Neural progenitor cell (in vitro differentiated cells): ENCODE measurements at regions not wholly inside any gene's neighbourhood (a gene's known extent, or its start where the extent isn't known, plus 50 kb on each side); places are given as distances from the start of the nearest gene placed in this dataset.

ENCODE experiments used
- DNase-seq: peaks from one replicate; pipeline ENCODE4 v3.0.0-alpha.2; 2016; ENCODE audit warnings: low spot score
- H2AFZ ChIP-seq: fragments of 200-600 bp; sonication (generic); replicated peaks from 2 replicates; pipeline ENCODE4 v1.6.1; 2016; ENCODE audit warnings: antibody characterized with exemption
- H3F3A ChIP-seq: fragments of 200-600 bp; sonication (generic); 2 replicates; pipeline ENCODE4 v1.6.1; 2016; ENCODE audit warnings: antibody characterized with exemption, low read depth
- H3K27ac ChIP-seq: fragments of 200-600 bp; sonication (generic); 2 replicates; pipeline ENCODE4 v1.5.1; 2016; ENCODE audit warnings: mild to moderate bottlenecking
- H3K27me3 ChIP-seq: fragments of 200-600 bp; sonication (generic); 2 replicates; pipeline ENCODE4 v1.6.1; 2016; ENCODE audit warnings: mild to moderate bottlenecking, moderate library complexity
- H3K36me3 ChIP-seq: fragments of 200-600 bp; sonication (generic); 2 replicates; pipeline ENCODE4 v1.5.1; 2016
- H3K4me1 ChIP-seq: fragments of 200-600 bp; sonication (generic); 2 replicates; pipeline ENCODE4 v1.6.1; 2016; ENCODE audit warnings: mixed run types
- H3K4me2 ChIP-seq: fragments of 200-600 bp; sonication (generic); 2 replicates; pipeline ENCODE4 v1.6.1; 2016
- H3K4me3 ChIP-seq: fragments of 200-600 bp; sonication (generic); 2 replicates; pipeline ENCODE4 v1.5.1; 2016
- H3K79me2 ChIP-seq: fragments of 200-600 bp; sonication (generic); 2 replicates; pipeline ENCODE4 v1.6.1; 2016; ENCODE audit warnings: low read depth
- H3K9ac ChIP-seq: fragments of 200-600 bp; sonication (generic); 2 replicates; pipeline ENCODE4 v1.6.1; 2016
- H3K9me3 ChIP-seq: fragments of 200-600 bp; sonication (generic); 2 replicates; pipeline ENCODE4 v1.5.1; 2016; ENCODE audit warnings: low read depth
- H4K20me1 ChIP-seq: fragments of 200-600 bp; sonication (generic); 2 replicates; pipeline ENCODE4 v1.6.1; 2016; ENCODE audit warnings: low read depth
- H3K27ac Mint-ChIP-seq: 3 replicates; pipeline ENCODE4 v1.8.0; 2021; ENCODE audit warnings: mixed read lengths
- H3K27me3 Mint-ChIP-seq: 2 replicates; pipeline ENCODE4 v1.8.0; 2022; ENCODE audit warnings: low read depth, mild to moderate bottlenecking, inconsistent platforms, moderate library complexity, mixed read lengths; ENCODE audit not compliant: insufficient read depth
- H3K36me3 Mint-ChIP-seq: 3 replicates; pipeline ENCODE4 v1.8.0; 2021; ENCODE audit warnings: mixed read lengths
- H3K4me1 Mint-ChIP-seq: 3 replicates; pipeline ENCODE4 v1.8.0; 2021; ENCODE audit warnings: mixed read lengths
- H3K4me3 Mint-ChIP-seq: 3 replicates; pipeline ENCODE4 v1.8.0; 2021; ENCODE audit warnings: mild to moderate bottlenecking, moderate library complexity, mixed read lengths
- H3K9me3 Mint-ChIP-seq: 3 replicates; pipeline ENCODE4 v1.8.0; 2020; ENCODE audit warnings: mixed read lengths
- EZH2 ChIP-seq: fragments of 200-600 bp; sonication (generic); IDR thresholded peaks from 2 replicates; pipeline ENCODE4 v1.6.1; 2017; ENCODE audit warnings: antibody characterized with exemption, mild to moderate bottlenecking, moderate library complexity
- EZH2phosphoT487 ChIP-seq: fragments of 200-600 bp; sonication (generic); IDR thresholded peaks from 2 replicates; pipeline ENCODE4 v1.6.1; 2017; ENCODE audit warnings: antibody characterized with exemption
- TF ChIP-seq, protein P1 (sequence below): fragments of 200-600 bp; sonication (generic); IDR thresholded peaks from 2 replicates; pipeline ENCODE4 v1.5.1; 2017; ENCODE audit warnings: antibody characterized with exemption, mild to moderate bottlenecking

DNA sequence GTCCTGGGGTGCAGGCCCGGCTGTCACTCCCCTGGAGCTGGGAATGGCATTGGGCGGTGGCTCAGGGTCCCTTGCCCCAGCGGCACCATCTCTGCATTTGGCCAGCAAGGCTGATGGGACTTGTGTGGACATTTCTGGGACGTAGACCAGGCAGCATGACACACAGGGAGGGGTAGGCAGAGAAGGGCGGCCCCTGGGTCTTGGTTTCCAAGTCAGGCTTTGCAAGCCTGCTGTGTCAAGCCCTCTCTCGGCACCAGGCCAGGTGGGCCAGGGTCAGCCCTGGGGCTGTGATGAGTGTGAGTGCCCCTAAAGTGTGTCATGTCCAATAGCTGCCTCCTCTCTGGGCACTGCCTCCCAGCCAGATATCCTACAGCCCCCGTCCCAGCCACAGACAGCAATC is 335.2 kb downstream of the SEC14L1 start:
- H2AFZ ChIP-seq = no peak overlapping the region
- TF ChIP-seq EZH2phosphoT487 (no peak), EZH2 (no peak)
- TF ChIP-seq, protein P1, sequence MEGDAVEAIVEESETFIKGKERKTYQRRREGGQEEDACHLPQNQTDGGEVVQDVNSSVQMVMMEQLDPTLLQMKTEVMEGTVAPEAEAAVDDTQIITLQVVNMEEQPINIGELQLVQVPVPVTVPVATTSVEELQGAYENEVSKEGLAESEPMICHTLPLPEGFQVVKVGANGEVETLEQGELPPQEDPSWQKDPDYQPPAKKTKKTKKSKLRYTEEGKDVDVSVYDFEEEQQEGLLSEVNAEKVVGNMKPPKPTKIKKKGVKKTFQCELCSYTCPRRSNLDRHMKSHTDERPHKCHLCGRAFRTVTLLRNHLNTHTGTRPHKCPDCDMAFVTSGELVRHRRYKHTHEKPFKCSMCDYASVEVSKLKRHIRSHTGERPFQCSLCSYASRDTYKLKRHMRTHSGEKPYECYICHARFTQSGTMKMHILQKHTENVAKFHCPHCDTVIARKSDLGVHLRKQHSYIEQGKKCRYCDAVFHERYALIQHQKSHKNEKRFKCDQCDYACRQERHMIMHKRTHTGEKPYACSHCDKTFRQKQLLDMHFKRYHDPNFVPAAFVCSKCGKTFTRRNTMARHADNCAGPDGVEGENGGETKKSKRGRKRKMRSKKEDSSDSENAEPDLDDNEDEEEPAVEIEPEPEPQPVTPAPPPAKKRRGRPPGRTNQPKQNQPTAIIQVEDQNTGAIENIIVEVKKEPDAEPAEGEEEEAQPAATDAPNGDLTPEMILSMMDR = no peak
- H3K9ac ChIP-seq = no peak overlapping the region
- Mint-ChIP-seq H3K27me3 (peaks cover 14% of the 10 kb centered on the region), H3K9me3 (no peaks in the 10 kb centered on the region), H3K36me3 (peaks cover 4% of the 10 kb centered on the region), H3K4me3 (no peak overlapping the region), H3K4me1 (peaks cover 80% of the 10 kb centered on the region), H3K27ac (no peak overlapping the region)
- peaks cover 87% of the 10 kb centered on the region for H3K4me1 ChIP-seq
- H3K4me2 ChIP-seq = no peak overlapping the region
- H3K4me3 ChIP-seq = no peak overlapping the region
- peaks cover 59% of the 10 kb centered on the region for H3F3A ChIP-seq
- no peaks in the 10 kb centered on the region for H3K9me3 ChIP-seq
- peaks cover 94% of the 10 kb centered on the region for H4K20me1 ChIP-seq
- H3K36me3 ChIP-seq = no peaks in the 10 kb centered on the region
- no peaks in the 10 kb centered on the region for H3K27me3 ChIP-seq
- DNase-seq = no peak
- peaks cover 84% of the 10 kb centered on the region for H3K79me2 ChIP-seq
- H3K27ac ChIP-seq = no peak overlapping the region

DNA sequence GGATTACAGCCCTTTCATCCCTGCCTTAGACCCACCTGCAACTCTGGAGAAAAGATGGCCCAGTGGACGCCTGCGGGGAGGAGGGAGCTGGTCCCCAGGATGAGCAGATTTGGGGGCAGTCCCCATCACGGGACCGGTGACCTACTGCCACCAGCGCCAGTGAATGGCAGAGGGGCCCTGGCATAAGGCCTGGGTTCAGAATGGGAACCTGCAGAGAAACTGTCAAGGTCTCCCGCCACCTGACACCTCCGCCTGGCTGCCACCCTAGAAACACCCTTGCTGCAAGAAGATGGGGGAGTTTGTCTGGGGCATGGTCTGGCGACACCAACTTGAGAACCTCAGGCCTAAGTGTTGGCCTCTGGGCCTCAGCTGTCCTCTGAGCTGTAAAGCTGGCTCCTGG is 335.7 kb downstream of the SEC14L1 start:
- no peak overlapping the region for H3K27ac Mint-ChIP-seq
- peaks cover 54% of the 10 kb centered on the region for H3F3A ChIP-seq

DNA sequence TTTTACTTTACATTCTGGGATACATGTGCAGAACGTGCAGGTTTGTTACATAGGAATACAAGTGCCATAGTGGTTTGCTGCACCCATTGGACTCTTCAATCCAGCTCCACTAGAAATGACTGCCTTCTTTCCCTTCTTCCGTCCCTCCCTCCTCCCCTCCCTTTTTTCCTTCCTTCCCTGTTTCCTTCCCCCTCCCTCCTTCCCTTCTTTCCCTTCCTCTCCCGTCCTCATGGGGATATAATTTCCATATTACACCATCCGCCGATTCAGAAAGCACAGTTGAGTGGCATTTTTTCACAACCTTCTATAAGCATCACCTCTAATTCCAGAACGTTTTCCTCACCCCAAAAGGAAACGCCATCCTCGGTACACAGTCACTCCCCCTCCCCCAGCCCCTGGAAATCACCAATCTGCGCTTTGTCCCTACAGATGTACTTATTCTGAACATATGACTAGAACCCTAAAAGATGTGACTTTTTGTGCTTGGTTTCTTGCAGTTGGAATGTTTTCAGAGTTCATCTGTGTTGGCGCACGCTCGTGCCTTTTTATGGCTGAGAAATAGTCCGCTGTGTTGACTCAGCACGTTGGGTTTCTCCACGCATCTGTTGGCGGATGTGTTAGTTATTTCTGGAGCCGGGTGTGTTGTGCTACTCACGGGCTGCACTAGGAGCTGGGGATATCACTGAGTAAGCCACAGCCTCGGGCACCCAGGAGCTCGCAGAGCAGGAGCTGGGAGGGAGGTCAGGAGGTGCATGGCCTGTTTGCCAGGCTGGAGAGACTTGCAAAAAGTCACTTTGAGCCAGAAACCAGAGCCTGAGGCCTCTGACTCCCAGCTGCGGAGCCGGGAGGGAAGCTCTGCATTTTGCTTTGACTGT is 336.4 kb downstream of the SEC14L1 start:
- peaks cover 48% of the 10 kb centered on the region for H3F3A ChIP-seq
- no peak overlapping the region for H3K4me3 ChIP-seq
- H3K27me3 ChIP-seq = no peaks in the 10 kb centered on the region
- H3K9me3 Mint-ChIP-seq = no peaks in the 10 kb centered on the region
- H3K36me3 ChIP-seq = no peaks in the 10 kb centered on the region
- H3K9me3 ChIP-seq = no peaks in the 10 kb centered on the region
- H3K4me3 Mint-ChIP-seq = no peak overlapping the region
- peaks cover 95% of the 10 kb centered on the region for H3K79me2 ChIP-seq
- no peak for TF ChIP-seq EZH2
- no peak for DNase-seq
- H3K27ac ChIP-seq = no peak overlapping the region
- peaks cover 80% of the 10 kb centered on the region for H3K4me1 ChIP-seq
- peaks cover 73% of the 10 kb centered on the region for H3K4me1 Mint-ChIP-seq
- no peak overlapping the region for H2AFZ ChIP-seq
- H3K36me3 Mint-ChIP-seq = peaks cover 7% of the 10 kb centered on the region
- no peak overlapping the region for H3K4me2 ChIP-seq
- H3K27ac Mint-ChIP-seq = peak overlapping the region; percentile 19
- H3K27me3 Mint-ChIP-seq = peaks cover 10% of the 10 kb centered on the region
- peaks cover 94% of the 10 kb centered on the region for H4K20me1 ChIP-seq
- H3K9ac ChIP-seq = no peak overlapping the region

More for the DNA sequence above, 335.7 kb downstream of the SEC14L1 start:
- Histone ChIP-seq H3K9ac (no peak overlapping the region), H3K36me3 (no peaks in the 10 kb centered on the region), H3K27ac (no peak overlapping the region), H3K4me3 (no peak overlapping the region), H3K79me2 (peaks cover 88% of the 10 kb centered on the region), H3K4me2 (no peak overlapping the region), H4K20me1 (peaks cover 94% of the 10 kb centered on the region), H3K9me3 (no peaks in the 10 kb centered on the region), H2AFZ (no peak overlapping the region), H3K4me1 (peaks cover 87% of the 10 kb centered on the region), H3K27me3 (no peaks in the 10 kb centered on the region)
- H3K4me1 Mint-ChIP-seq = peaks cover 78% of the 10 kb centered on the region
- TF ChIP-seq EZH2phosphoT487 (no peak), EZH2 (no peak)
- TF ChIP-seq, protein P1 = no peak
- peaks cover 6% of the 10 kb centered on the region for H3K36me3 Mint-ChIP-seq
- H3K9me3 Mint-ChIP-seq = no peaks in the 10 kb centered on the region
- no peak overlapping the region for H3K4me3 Mint-ChIP-seq
- DNase-seq = no peak
- peaks cover 12% of the 10 kb centered on the region for H3K27me3 Mint-ChIP-seq

DNA sequence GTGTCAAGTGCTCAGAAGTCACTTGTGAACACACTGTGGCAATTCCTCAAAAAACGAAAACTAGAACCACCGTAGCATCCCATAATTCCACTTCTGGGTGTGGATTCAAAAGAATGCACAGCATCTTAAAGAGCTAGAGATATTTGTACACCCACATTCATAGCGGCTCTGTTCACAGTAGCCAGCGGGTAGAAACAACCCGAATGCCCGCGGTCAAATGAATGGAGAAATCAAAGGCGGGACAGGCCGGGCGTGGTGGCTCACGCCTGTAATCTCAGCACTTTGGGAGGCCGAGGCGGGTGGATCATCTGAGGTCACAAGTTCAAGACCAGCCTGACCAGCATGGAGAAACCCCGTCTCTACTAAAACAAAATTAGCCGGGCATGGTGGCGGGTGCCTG is 337.5 kb downstream of the SEC14L1 start:
- H3K4me1 ChIP-seq = peaks cover 69% of the 10 kb centered on the region
- peaks cover 8% of the 10 kb centered on the region for H3K27me3 Mint-ChIP-seq

More for the DNA sequence above, 337.5 kb downstream of the SEC14L1 start:
- Histone ChIP-seq H3K9ac (no peak overlapping the region), H3K27ac (no peak overlapping the region), H3K79me2 (peaks cover 100% of the 10 kb centered on the region), H3K4me3 (no peak overlapping the region), H3K9me3 (no peaks in the 10 kb centered on the region), H2AFZ (no peak overlapping the region), H3K36me3 (no peaks in the 10 kb centered on the region), H3F3A (peaks cover 36% of the 10 kb centered on the region), H3K4me2 (no peak overlapping the region), H3K27me3 (no peaks in the 10 kb centered on the region), H4K20me1 (peaks cover 88% of the 10 kb centered on the region)
- Mint-ChIP-seq H3K4me1 (peaks cover 62% of the 10 kb centered on the region), H3K4me3 (no peak overlapping the region), H3K36me3 (peaks cover 10% of the 10 kb centered on the region), H3K9me3 (no peaks in the 10 kb centered on the region), H3K27ac (no peak overlapping the region)
- DNase-seq = no peak
- TF ChIP-seq EZH2phosphoT487 (no peak), EZH2 (no peak)
- TF ChIP-seq, protein P1 = no peak
